ENCODE measurements at regions not wholly inside any gene's neighbourhood (a gene's known extent, or its start where the extent isn't known, plus 50 kb on each side); places are given as distances from the start of the nearest gene placed in this dataset.

DNA sequence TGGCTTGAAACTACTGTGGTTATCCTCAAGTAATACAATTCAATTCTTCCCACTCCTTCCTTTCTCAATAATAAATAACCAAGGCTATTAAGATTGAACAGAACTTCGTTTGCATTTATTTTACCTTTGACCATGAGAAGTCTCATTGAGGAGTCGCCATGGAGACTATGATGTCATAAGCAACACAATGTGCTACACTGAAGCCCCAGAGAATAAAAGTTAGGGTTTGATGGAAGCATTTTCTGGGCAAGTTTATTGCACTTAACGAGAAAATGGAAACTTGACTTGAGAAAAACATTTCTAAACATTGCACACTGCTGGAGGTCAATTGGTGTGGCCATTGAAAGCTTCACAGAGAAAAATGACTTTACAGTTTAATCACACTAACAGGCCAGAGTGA, 121.5 kb downstream of the FAM76B start:
- H3K9me3 Mint-ChIP-seq, result peaks cover 4 to 9% of the 10 kb centered on the region in 2 donors
- no peaks in the 10 kb centered on the region for H3K4me1 Mint-ChIP-seq
- intact Hi-C loops (cut with micrococcal nuclease), result no loop called here
- H3K27ac ChIP-seq (ENCODE audit: low read length), result no peak overlapping the region
- TF ChIP-seq, protein P1, sequence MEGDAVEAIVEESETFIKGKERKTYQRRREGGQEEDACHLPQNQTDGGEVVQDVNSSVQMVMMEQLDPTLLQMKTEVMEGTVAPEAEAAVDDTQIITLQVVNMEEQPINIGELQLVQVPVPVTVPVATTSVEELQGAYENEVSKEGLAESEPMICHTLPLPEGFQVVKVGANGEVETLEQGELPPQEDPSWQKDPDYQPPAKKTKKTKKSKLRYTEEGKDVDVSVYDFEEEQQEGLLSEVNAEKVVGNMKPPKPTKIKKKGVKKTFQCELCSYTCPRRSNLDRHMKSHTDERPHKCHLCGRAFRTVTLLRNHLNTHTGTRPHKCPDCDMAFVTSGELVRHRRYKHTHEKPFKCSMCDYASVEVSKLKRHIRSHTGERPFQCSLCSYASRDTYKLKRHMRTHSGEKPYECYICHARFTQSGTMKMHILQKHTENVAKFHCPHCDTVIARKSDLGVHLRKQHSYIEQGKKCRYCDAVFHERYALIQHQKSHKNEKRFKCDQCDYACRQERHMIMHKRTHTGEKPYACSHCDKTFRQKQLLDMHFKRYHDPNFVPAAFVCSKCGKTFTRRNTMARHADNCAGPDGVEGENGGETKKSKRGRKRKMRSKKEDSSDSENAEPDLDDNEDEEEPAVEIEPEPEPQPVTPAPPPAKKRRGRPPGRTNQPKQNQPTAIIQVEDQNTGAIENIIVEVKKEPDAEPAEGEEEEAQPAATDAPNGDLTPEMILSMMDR (IDR thresholded peaks at IDR 0.05), result no peak
- H3K4me3 ChIP-seq (ENCODE audit: low read length), result no peak overlapping the region
- 87% methylated on average over 3 of the region's 3 CpGs for WGBS (ENCODE audit: insufficient coverage)
- H3K9me3 ChIP-seq (ENCODE audit: control insufficient read depth, insufficient read depth, low read length), result no peaks in the 10 kb centered on the region
- H3K4me1 ChIP-seq (ENCODE audit: control insufficient read depth, insufficient read depth, low read length), result no peaks in the 10 kb centered on the region
- H3K36me3 Mint-ChIP-seq, result peaks cover 9% of the 10 kb centered on the region
- no peak overlapping the region for H3K27ac Mint-ChIP-seq
- DNase-seq (no peak), ATAC-seq (no peak)
- no peaks in the 10 kb centered on the region for H3K36me3 ChIP-seq (ENCODE audit: control insufficient read depth, insufficient read depth, low read length)
- H3K27me3 ChIP-seq (ENCODE audit: control insufficient read depth, insufficient read depth, low read length), result no peaks in the 10 kb centered on the region
- H3K4me3 Mint-ChIP-seq, result no peak overlapping the region
- peaks cover 5 to 33% of the 10 kb centered on the region in 2 donors for H3K27me3 Mint-ChIP-seq (ENCODE audit: low read depth in 2 of 2)

DNA sequence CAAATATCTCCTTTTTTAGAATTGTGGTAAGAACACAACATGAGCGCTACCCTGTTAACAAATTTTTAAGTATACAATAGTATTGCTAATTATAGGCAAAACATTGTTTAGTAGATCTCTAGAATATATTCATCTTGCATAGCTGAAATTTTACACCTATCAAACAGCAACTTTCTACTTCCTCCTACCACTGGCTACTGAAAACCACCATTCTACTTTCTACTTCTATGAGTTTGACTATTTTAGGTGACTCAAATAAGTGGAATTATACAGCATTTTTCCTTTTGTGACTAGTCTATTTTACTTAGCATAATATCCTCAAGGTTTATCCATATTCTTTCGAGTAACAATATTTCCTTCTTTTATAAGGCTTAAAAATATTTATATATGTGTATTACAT, 128.4 kb downstream of the FAM76B start:
- DNase-seq, result no peak
- H3K36me3 Mint-ChIP-seq, result peaks cover 9% of the 10 kb centered on the region
- H3K4me1 Mint-ChIP-seq, result no peaks in the 10 kb centered on the region
- intact Hi-C loops (cut with micrococcal nuclease), result no loop called here
- no peaks in the 10 kb centered on the region for H3K27me3 ChIP-seq (ENCODE audit: control insufficient read depth, insufficient read depth, low read length)
- no peaks in the 10 kb centered on the region for H3K4me1 ChIP-seq (ENCODE audit: control insufficient read depth, insufficient read depth, low read length)
- H3K36me3 ChIP-seq (ENCODE audit: control insufficient read depth, insufficient read depth, low read length), result no peaks in the 10 kb centered on the region
- peaks cover 0 to 20% of the 10 kb centered on the region in 2 donors for H3K27me3 Mint-ChIP-seq (ENCODE audit: low read depth in 2 of 2)
- no peak overlapping the region for H3K27ac ChIP-seq (ENCODE audit: low read length)
- H3K9me3 Mint-ChIP-seq, result peaks cover 4 to 9% of the 10 kb centered on the region in 2 donors
- no peak for ATAC-seq
- H3K27ac Mint-ChIP-seq, result no peak overlapping the region
- TF ChIP-seq, protein P1 (IDR thresholded peaks at IDR 0.05), result no peak
- H3K4me3 Mint-ChIP-seq, result no peak overlapping the region
- no CpG with 5 or more reads among the region's 2 CpGs for WGBS (ENCODE audit: insufficient coverage)
- no peak overlapping the region for H3K4me3 ChIP-seq (ENCODE audit: low read length)
- no peaks in the 10 kb centered on the region for H3K9me3 ChIP-seq (ENCODE audit: control insufficient read depth, insufficient read depth, low read length)

DNA sequence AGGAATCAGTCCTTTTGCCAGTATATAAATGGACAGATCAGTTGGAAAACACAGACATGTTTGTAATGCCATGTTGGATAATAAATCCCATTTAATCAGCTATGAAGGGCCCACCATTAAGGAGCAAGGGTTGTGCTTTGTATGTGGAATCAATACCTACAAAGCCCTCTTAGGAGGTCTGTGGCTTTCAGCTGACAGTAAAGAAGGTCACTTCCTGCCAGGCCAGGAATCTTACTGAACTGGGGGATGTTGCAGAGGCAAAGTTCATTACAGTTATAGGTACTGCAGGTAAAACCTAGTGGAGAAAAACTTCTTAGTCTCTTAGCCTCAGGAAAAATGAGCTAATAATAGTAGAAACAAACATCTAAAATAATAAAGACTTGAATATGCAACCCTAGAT, 129.5 kb downstream of the FAM76B start:
- peaks cover under 1 to 4% of the 10 kb centered on the region in 2 donors for H3K9me3 Mint-ChIP-seq
- H3K36me3 Mint-ChIP-seq, result peaks cover under 1% of the 10 kb centered on the region

DNA sequence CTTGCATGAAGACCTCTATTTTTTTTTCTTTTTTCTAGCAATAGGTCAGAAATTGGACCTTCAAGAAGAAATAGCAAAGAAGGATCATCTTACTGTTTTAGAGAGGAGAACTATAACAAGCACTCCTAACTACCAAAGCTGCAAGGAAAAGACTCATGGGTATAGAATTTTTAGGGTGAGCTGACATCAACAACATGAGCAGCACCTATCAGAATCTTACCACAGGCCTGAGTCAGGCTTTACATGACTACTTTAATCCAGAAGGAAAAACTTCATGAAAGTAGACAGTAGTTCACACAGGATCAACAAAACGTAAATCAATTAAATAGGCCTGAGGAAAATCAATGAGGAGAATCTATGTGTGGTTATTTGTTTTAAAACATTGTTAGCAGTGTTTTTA, 130.5 kb downstream of the FAM76B start:
- H3K4me1 ChIP-seq (ENCODE audit: control insufficient read depth, insufficient read depth, low read length), result no peaks in the 10 kb centered on the region
- ATAC-seq (no peak), DNase-seq (no peak)
- no peaks in the 10 kb centered on the region for H3K9me3 ChIP-seq (ENCODE audit: control insufficient read depth, insufficient read depth, low read length)
- no peaks in the 10 kb centered on the region for H3K36me3 Mint-ChIP-seq
- H3K4me3 ChIP-seq (ENCODE audit: low read length), result no peak overlapping the region
- H3K27ac Mint-ChIP-seq, result no peak overlapping the region
- WGBS (ENCODE audit: insufficient coverage), result no CpG with 5 or more reads among the region's 1 CpG
- H3K27me3 Mint-ChIP-seq (ENCODE audit: low read depth in 2 of 2), result peaks cover 0 to 17% of the 10 kb centered on the region in 2 donors
- H3K4me1 Mint-ChIP-seq, result no peaks in the 10 kb centered on the region
- peaks cover 0 to 2% of the 10 kb centered on the region in 2 donors for H3K9me3 Mint-ChIP-seq
- H3K4me3 Mint-ChIP-seq, result no peak overlapping the region
- intact Hi-C loops (cut with micrococcal nuclease), result no loop called here
- no peaks in the 10 kb centered on the region for H3K27me3 ChIP-seq (ENCODE audit: control insufficient read depth, insufficient read depth, low read length)
- H3K36me3 ChIP-seq (ENCODE audit: control insufficient read depth, insufficient read depth, low read length), result no peaks in the 10 kb centered on the region
- TF ChIP-seq, protein P1 (IDR thresholded peaks at IDR 0.05), result no peak
- no peak overlapping the region for H3K27ac ChIP-seq (ENCODE audit: low read length)

More for the DNA sequence above, 129.5 kb downstream of the FAM76B start:
- Histone ChIP-seq H3K27me3 (ENCODE audit: control insufficient read depth, insufficient read depth, low read length) (no peaks in the 10 kb centered on the region), H3K4me1 (ENCODE audit: control insufficient read depth, insufficient read depth, low read length) (no peaks in the 10 kb centered on the region), H3K4me3 (ENCODE audit: low read length) (no peak overlapping the region), H3K9me3 (ENCODE audit: control insufficient read depth, insufficient read depth, low read length) (no peaks in the 10 kb centered on the region), H3K36me3 (ENCODE audit: control insufficient read depth, insufficient read depth, low read length) (no peaks in the 10 kb centered on the region), H3K27ac (ENCODE audit: low read length) (no peak overlapping the region)
- peaks cover 0 to 20% of the 10 kb centered on the region in 2 donors for H3K27me3 Mint-ChIP-seq (ENCODE audit: low read depth in 2 of 2)
- no peak overlapping the region for H3K27ac Mint-ChIP-seq
- no peak overlapping the region for H3K4me3 Mint-ChIP-seq
- DNase-seq (peak in 1 of 2 donors; percentile 23), ATAC-seq (no peak)
- intact Hi-C loops (cut with micrococcal nuclease), result no loop called here
- TF ChIP-seq, protein P1 (IDR thresholded peaks at IDR 0.05), result no peak
- H3K4me1 Mint-ChIP-seq, result no peaks in the 10 kb centered on the region
